ENCODE measurements at regions not wholly inside any gene's neighbourhood (a gene's known extent, or its start where the extent isn't known, plus 50 kb on each side); places are given as distances from the start of the nearest gene placed in this dataset.

- intact Hi-C loops (cut with micrococcal nuclease; ENCODE audit: unreplicated experiment): no loop called here
- TF ChIP-seq CTCF (conservative IDR thresholded peaks at IDR 0.05; ENCODE audit: low read depth, low read length) (no peak), EZH2 (IDR thresholded peaks at IDR 0.05; ENCODE audit: borderline replicate concordance, low read depth, low read length, poor library complexity, severe bottlenecking) (no peak)
- no peak for DNase-seq (ENCODE audit: low spot score)
- Histone ChIP-seq H3K27me3 (replicated peaks; ENCODE audit: insufficient read depth, low read depth, low read length, poor library complexity) (no peaks in the 10 kb centered on the region), H3K4me1 (ENCODE audit: insufficient read depth, low read length, poor library complexity, severe bottlenecking) (no peaks in the 10 kb centered on the region), H3K9me3 (ENCODE audit: low read depth, low read length, poor library complexity, severe bottlenecking) (peaks cover 9% of the 10 kb centered on the region), H3K36me3 (ENCODE audit: insufficient read depth, low read length, poor library complexity, severe bottlenecking) (no peaks in the 10 kb centered on the region), H3K4me3 (ENCODE audit: low read depth, low read length, poor library complexity, severe bottlenecking) (no peak overlapping the region), H3K27ac (ENCODE audit: low read depth, low read length, poor library complexity, severe bottlenecking) (no peak overlapping the region)
- no TSS peak for BruUV-seq (replicated peaks)
- ChIA-PET POLR2A (ENCODE audit: low non-redundant PET) (no interaction called here), CTCF (no interaction called here)
These were observed 561.5 kb upstream of the CHORDC1 start for GRCh38 chr11:90784241-90784814.

- DNase-seq (ENCODE audit: low spot score): no peak
- CTCF ChIA-PET: no interaction called here
- intact Hi-C loops (cut with micrococcal nuclease; ENCODE audit: unreplicated experiment): no loop called here
- POLR2A ChIA-PET (ENCODE audit: low non-redundant PET): no interaction called here
- H3K27me3 ChIP-seq (replicated peaks; ENCODE audit: insufficient read depth, low read depth, low read length, poor library complexity): no peaks in the 10 kb centered on the region
- TF ChIP-seq CTCF (conservative IDR thresholded peaks at IDR 0.05; ENCODE audit: low read depth, low read length) (no peak), EZH2 (IDR thresholded peaks at IDR 0.05; ENCODE audit: borderline replicate concordance, low read depth, low read length, poor library complexity, severe bottlenecking) (no peak)
- BruUV-seq (replicated peaks): no TSS peak
- H3K4me3 ChIP-seq (ENCODE audit: low read depth, low read length, poor library complexity, severe bottlenecking): no peak overlapping the region
- no peaks in the 10 kb centered on the region for H3K4me1 ChIP-seq (ENCODE audit: insufficient read depth, low read length, poor library complexity, severe bottlenecking)
- H3K36me3 ChIP-seq (ENCODE audit: insufficient read depth, low read length, poor library complexity, severe bottlenecking): no peaks in the 10 kb centered on the region
- H3K9me3 ChIP-seq (ENCODE audit: low read depth, low read length, poor library complexity, severe bottlenecking): peaks cover 5% of the 10 kb centered on the region
- H3K27ac ChIP-seq (ENCODE audit: low read depth, low read length, poor library complexity, severe bottlenecking): no peak overlapping the region
These were observed 560.3 kb upstream of the CHORDC1 start for GRCh38 chr11:90783111-90783510.

GRCh38 chr11:90779098-90779497 lies 556.2 kb upstream of the CHORDC1 start:
- intact Hi-C loops (cut with micrococcal nuclease; ENCODE audit: unreplicated experiment): no loop called here
- Histone ChIP-seq H3K9me3 (ENCODE audit: low read depth, low read length, poor library complexity, severe bottlenecking) (no peaks in the 10 kb centered on the region), H3K27ac (ENCODE audit: low read depth, low read length, poor library complexity, severe bottlenecking) (no peak overlapping the region), H3K36me3 (ENCODE audit: insufficient read depth, low read length, poor library complexity, severe bottlenecking) (no peaks in the 10 kb centered on the region), H3K27me3 (replicated peaks; ENCODE audit: insufficient read depth, low read depth, low read length, poor library complexity) (no peaks in the 10 kb centered on the region), H3K4me1 (ENCODE audit: insufficient read depth, low read length, poor library complexity, severe bottlenecking) (no peaks in the 10 kb centered on the region), H3K4me3 (ENCODE audit: low read depth, low read length, poor library complexity, severe bottlenecking) (no peak overlapping the region)
- ChIA-PET POLR2A (ENCODE audit: low non-redundant PET) (no interaction called here), CTCF (no interaction called here)
- DNase-seq (ENCODE audit: low spot score): no peak
- no peak for TF ChIP-seq CTCF (conservative IDR thresholded peaks at IDR 0.05; ENCODE audit: low read depth, low read length)
- no peak for TF ChIP-seq EZH2 (IDR thresholded peaks at IDR 0.05; ENCODE audit: borderline replicate concordance, low read depth, low read length, poor library complexity, severe bottlenecking)
- BruUV-seq (replicated peaks): no TSS peak
